ENCODE measurements at regions not wholly inside any gene's neighbourhood (a gene's known extent, or its start where the extent isn't known, plus 50 kb on each side); places are given as distances from the start of the nearest gene placed in this dataset.

DNA sequence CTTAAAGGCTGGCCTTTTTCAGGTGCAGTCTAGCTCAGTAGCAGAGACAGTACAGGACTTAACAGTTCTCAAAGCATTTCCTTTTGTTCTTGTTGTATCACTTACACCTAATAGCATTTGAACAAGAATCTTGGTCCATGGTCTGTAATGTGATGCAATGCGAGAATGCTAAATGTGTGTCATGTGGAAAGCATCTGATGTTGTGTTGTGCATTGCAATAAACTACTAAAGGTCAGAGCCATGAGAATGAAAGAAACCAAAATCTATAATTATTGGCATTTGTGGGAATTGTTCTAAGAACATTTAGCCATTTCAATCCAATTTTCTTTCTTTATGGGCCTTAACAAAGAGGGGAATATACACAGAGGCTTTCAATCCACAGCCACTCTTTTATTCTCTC is 324.5 kb upstream of the ROBO2 start:
- no peak for TF ChIP-seq EZH2phosphoT487 (IDR thresholded peaks at IDR 0.05; ENCODE audit: borderline replicate concordance, low read depth, low read length)
- TF ChIP-seq, protein P1, sequence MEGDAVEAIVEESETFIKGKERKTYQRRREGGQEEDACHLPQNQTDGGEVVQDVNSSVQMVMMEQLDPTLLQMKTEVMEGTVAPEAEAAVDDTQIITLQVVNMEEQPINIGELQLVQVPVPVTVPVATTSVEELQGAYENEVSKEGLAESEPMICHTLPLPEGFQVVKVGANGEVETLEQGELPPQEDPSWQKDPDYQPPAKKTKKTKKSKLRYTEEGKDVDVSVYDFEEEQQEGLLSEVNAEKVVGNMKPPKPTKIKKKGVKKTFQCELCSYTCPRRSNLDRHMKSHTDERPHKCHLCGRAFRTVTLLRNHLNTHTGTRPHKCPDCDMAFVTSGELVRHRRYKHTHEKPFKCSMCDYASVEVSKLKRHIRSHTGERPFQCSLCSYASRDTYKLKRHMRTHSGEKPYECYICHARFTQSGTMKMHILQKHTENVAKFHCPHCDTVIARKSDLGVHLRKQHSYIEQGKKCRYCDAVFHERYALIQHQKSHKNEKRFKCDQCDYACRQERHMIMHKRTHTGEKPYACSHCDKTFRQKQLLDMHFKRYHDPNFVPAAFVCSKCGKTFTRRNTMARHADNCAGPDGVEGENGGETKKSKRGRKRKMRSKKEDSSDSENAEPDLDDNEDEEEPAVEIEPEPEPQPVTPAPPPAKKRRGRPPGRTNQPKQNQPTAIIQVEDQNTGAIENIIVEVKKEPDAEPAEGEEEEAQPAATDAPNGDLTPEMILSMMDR (conservative IDR thresholded peaks at IDR 0.05; ENCODE audit: low read length), result no peak
- Histone ChIP-seq H3K36me3 (ENCODE audit: insufficient read depth, low read length) (no peaks in the 10 kb centered on the region), H3K27ac (ENCODE audit: low read depth, low read length, poor library complexity, severe bottlenecking) (no peak overlapping the region), H3K4me1 (ENCODE audit: insufficient read depth, low read length, poor library complexity, severe bottlenecking) (no peaks in the 10 kb centered on the region), H2AFZ (ENCODE audit: low read length) (no peak overlapping the region), H3K9me3 (ENCODE audit: low read length) (no peaks in the 10 kb centered on the region), H3K9me2 (ENCODE audit: insufficient read depth, low read length) (no peaks in the 10 kb centered on the region), H3K4me2 (ENCODE audit: low read length) (no peak overlapping the region), H3K79me2 (ENCODE audit: insufficient read depth, low read depth, low read length) (no peaks in the 10 kb centered on the region), H3K4me3 (ENCODE audit: low read depth, low read length, poor library complexity, severe bottlenecking) (no peak overlapping the region), H4K20me1 (ENCODE audit: insufficient read depth, low read length) (no peaks in the 10 kb centered on the region)
- CTCF ChIA-PET (ENCODE audit: unreplicated experiment), result no interaction called here
- POLR2A ChIA-PET, result no interaction called here
- no peak for DNase-seq (ENCODE audit: low spot score)
- BruUV-seq (replicated peaks), result no TSS peak
- intact Hi-C loops (cut with micrococcal nuclease; ENCODE audit: unreplicated experiment), result no loop called here

DNA sequence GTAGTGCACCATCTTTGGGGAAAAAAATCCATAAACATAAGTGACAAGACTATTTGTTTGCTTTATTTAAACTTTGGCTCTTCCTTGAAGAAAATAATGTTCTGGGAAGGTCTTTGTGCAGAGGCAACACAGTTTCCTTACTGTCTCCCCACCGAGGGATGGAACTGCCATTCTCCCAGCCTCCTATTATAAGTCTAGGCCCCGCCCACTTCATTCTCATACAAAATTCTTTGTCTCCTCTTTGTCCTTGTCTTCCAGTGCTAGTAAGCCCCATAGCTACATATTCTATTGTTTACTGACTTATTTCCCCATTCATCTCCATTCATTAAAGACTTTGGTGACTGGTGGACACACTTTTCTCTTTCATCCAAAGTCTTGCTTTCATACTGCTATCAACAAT is 316.5 kb upstream of the ROBO2 start:
- H2AFZ ChIP-seq (ENCODE audit: low read length), result no peak overlapping the region
- no peaks in the 10 kb centered on the region for H3K9me3 ChIP-seq (ENCODE audit: low read length)
- DNase-seq (ENCODE audit: low spot score), result no peak
- H3K27ac ChIP-seq (ENCODE audit: low read depth, low read length, poor library complexity, severe bottlenecking), result no peak overlapping the region
- intact Hi-C loops (cut with micrococcal nuclease; ENCODE audit: unreplicated experiment), result no loop called here
- H3K79me2 ChIP-seq (ENCODE audit: insufficient read depth, low read depth, low read length), result no peaks in the 10 kb centered on the region
- no peaks in the 10 kb centered on the region for H4K20me1 ChIP-seq (ENCODE audit: insufficient read depth, low read length)
- no peaks in the 10 kb centered on the region for H3K9me2 ChIP-seq (ENCODE audit: insufficient read depth, low read length)
- CTCF ChIA-PET (ENCODE audit: unreplicated experiment), result no interaction called here
- POLR2A ChIA-PET, result no interaction called here
- BruUV-seq (replicated peaks), result no TSS peak
- no peak for TF ChIP-seq EZH2phosphoT487 (IDR thresholded peaks at IDR 0.05; ENCODE audit: borderline replicate concordance, low read depth, low read length)
- TF ChIP-seq, protein P1 (conservative IDR thresholded peaks at IDR 0.05; ENCODE audit: low read length), result no peak
- H3K36me3 ChIP-seq (ENCODE audit: insufficient read depth, low read length), result no peaks in the 10 kb centered on the region
- no peaks in the 10 kb centered on the region for H3K4me1 ChIP-seq (ENCODE audit: insufficient read depth, low read length, poor library complexity, severe bottlenecking)
- H3K4me2 ChIP-seq (ENCODE audit: low read length), result no peak overlapping the region
- no peak overlapping the region for H3K4me3 ChIP-seq (ENCODE audit: low read depth, low read length, poor library complexity, severe bottlenecking)

DNA sequence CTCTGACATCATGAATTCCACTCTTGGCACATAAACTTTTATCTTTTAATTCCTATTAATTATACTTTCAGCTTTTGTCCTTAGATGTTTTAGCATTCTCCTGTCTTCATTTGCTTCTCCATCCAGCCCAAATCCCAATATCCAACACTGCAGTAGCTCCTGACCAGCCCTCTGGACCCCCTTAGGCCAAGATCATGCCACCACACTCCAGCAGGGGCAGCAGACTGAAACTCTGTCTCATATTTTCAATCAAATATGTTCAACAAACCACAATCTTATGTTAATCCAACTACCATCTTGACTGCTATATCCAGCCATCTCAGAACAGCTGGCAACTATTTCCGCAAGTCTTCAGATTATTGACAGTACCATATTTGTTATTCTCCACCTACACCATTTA is 315.8 kb upstream of the ROBO2 start:
- intact Hi-C loops (cut with micrococcal nuclease; ENCODE audit: unreplicated experiment), result no loop called here
- Histone ChIP-seq H3K79me2 (ENCODE audit: insufficient read depth, low read depth, low read length) (no peaks in the 10 kb centered on the region), H3K4me1 (ENCODE audit: insufficient read depth, low read length, poor library complexity, severe bottlenecking) (no peaks in the 10 kb centered on the region), H4K20me1 (ENCODE audit: insufficient read depth, low read length) (no peaks in the 10 kb centered on the region), H3K9me2 (ENCODE audit: insufficient read depth, low read length) (no peaks in the 10 kb centered on the region), H3K4me2 (ENCODE audit: low read length) (no peak overlapping the region), H2AFZ (ENCODE audit: low read length) (no peak overlapping the region), H3K9me3 (ENCODE audit: low read length) (no peaks in the 10 kb centered on the region), H3K36me3 (ENCODE audit: insufficient read depth, low read length) (no peaks in the 10 kb centered on the region), H3K27ac (ENCODE audit: low read depth, low read length, poor library complexity, severe bottlenecking) (no peak overlapping the region), H3K4me3 (ENCODE audit: low read depth, low read length, poor library complexity, severe bottlenecking) (no peak overlapping the region)
- TF ChIP-seq, protein P1 (conservative IDR thresholded peaks at IDR 0.05; ENCODE audit: low read length), result 0 out of 2 replicates have a peak, but pooled peaks have one; percentile 17
- TF ChIP-seq EZH2phosphoT487 (IDR thresholded peaks at IDR 0.05; ENCODE audit: borderline replicate concordance, low read depth, low read length), result no peak
- ChIA-PET POLR2A (no interaction called here), CTCF (ENCODE audit: unreplicated experiment) (no interaction called here)
- BruUV-seq (replicated peaks), result no TSS peak
- DNase-seq (ENCODE audit: low spot score), result no peak
